ENCODE measurements at regions not wholly inside any gene's neighbourhood (a gene's known extent, or its start where the extent isn't known, plus 50 kb on each side); places are given as distances from the start of the nearest gene placed in this dataset.

- TF ChIP-seq, protein P1, sequence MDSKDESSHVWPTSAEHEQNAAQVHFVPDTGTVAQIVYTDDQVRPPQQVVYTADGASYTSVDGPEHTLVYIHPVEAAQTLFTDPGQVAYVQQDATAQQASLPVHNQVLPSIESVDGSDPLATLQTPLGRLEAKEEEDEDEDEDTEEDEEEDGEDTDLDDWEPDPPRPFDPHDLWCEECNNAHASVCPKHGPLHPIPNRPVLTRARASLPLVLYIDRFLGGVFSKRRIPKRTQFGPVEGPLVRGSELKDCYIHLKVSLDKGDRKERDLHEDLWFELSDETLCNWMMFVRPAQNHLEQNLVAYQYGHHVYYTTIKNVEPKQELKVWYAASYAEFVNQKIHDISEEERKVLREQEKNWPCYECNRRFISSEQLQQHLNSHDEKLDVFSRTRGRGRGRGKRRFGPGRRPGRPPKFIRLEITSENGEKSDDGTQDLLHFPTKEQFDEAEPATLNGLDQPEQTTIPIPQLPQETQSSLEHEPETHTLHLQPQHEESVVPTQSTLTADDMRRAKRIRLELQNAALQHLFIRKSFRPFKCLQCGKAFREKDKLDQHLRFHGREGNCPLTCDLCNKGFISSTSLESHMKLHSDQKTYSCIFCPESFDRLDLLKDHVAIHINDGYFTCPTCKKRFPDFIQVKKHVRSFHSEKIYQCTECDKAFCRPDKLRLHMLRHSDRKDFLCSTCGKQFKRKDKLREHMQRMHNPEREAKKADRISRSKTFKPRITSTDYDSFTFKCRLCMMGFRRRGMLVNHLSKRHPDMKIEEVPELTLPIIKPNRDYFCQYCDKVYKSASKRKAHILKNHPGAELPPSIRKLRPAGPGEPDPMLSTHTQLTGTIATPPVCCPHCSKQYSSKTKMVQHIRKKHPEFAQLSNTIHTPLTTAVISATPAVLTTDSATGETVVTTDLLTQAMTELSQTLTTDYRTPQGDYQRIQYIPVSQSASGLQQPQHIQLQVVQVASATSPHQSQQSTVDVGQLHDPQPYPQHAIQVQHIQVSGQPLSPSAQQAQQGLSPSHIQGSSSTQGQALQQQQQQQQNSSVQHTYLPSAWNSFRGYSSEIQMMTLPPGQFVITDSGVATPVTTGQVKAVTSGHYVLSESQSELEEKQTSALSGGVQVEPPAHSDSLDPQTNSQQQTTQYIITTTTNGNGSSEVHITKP (IDR thresholded peaks at IDR 0.05; ENCODE audit: partially characterized antibody): no peak
- TF ChIP-seq NR4A1 (CRISPR knock-in tag; IDR thresholded peaks at IDR 0.05) (no peak), NR4A1 (tag; IDR thresholded peaks at IDR 0.05) (no peak), ZNF280A (IDR thresholded peaks at IDR 0.05; ENCODE audit: low read depth, partially characterized antibody) (no peak), RBFOX2 (IDR thresholded peaks at IDR 0.05; ENCODE audit: low read depth, low read length) (peak; percentile 51), MTA3 (IDR thresholded peaks at IDR 0.05; ENCODE audit: borderline replicate concordance) (0 out of 2 replicates have a peak, but pooled peaks have one; percentile 22), BACH1 (tag; IDR thresholded peaks at IDR 0.05) (no peak), PKNOX1 (IDR thresholded peaks at IDR 0.05) (0 out of 2 replicates have a peak, but pooled peaks have one; percentile 27)
Measured at GRCh38 chr4:22997358-22998224, 304.9 kb downstream of the GBA3 start (continued).

Data from K562 (cell line).